ENCODE measurements at regions not wholly inside any gene's neighbourhood (a gene's known extent, or its start where the extent isn't known, plus 50 kb on each side); places are given as distances from the start of the nearest gene placed in this dataset.

GRCh38 chr5:4873652-4874051 lies 266.5 kb upstream of the ADAMTS16 start:
- no peak for TF ChIP-seq CTCF (conservative IDR thresholded peaks at IDR 0.05; ENCODE audit: low read length)
- TF ChIP-seq EZH2phosphoT487 (IDR thresholded peaks at IDR 0.05; ENCODE audit: borderline replicate concordance, low read depth, low read length), result no peak

Measured in OCI-LY7 (cell line).